GM18511 (cell line): ENCODE measurements at regions not wholly inside any gene's neighbourhood (a gene's known extent, or its start where the extent isn't known, plus 50 kb on each side); places are given as distances from the start of the nearest gene placed in this dataset.

Experiments used
- ATAC-seq: cut with Tn5 transposase; IDR thresholded peaks from one replicate; pipeline ENCODE4 v1.9.1; 2021; ENCODE audit warnings: mild to moderate bottlenecking, moderate library complexity; ENCODE audit not compliant: unreplicated experiment

- no peak for ATAC-seq
These were observed 97.2 kb downstream of the MAIP1 start for GRCh38 chr2:200052627-200053026.

DNA sequence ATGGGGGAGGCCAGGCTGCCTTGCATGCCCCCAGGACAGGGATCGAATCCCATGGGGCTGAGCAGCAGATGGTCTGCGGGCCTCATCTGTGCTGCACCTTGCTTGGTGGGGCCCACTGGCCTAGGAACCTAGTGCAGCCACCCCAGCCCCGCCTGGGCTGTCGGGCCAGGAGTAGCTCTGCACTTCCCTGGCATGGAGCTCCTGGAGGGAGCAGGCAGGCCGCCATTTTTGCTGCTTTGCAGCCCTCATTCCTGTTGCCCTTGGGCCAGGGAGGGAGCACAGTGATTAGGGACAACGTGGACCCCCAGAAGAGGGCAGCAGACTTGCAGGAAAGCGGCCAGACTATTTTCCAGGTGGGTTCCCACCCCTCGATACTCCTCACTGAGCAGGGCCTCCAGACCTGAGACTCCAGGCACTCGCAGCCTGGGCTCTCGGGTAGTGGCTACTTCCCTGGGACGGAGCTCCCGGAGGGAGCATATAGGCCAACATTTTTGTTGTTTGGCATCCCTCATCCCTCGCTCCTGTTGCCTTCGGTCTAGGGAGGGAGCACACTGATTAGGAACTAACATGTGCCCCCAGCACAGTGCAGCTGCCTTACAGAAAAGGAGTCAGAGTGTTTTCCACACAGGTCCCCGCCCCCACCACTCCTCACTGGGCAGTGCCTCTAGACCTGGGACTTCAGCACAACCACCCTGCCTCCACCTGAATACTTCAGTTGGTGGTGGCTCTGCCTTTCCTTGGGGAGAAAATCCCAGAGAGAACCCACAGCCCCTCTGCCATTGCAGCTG lies 99.5 kb downstream of the MAIP1 start:
- no peak for ATAC-seq

- no peak for ATAC-seq
These were observed 100.7 kb downstream of the MAIP1 start for GRCh38 chr2:200056105-200056504.

- ATAC-seq, result no peak
These were observed 107.8 kb downstream of the MAIP1 start for GRCh38 chr2:200063155-200063554.

DNA sequence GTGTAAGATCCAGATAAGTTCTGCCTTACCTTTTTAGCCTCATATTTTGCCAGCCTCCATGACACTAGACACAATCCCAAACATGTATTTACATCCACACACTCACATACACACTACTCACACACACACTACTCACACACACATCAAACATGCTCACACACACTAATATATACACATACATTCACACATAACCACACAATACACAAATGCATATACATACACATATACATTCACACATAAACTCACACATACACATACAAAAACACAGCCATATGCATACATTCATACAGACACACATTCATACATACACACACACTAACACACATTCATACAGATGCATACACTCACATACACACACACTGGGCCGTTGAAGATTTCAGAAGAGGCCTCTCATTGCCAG lies 109.5 kb downstream of the MAIP1 start:
- no peak for ATAC-seq

DNA sequence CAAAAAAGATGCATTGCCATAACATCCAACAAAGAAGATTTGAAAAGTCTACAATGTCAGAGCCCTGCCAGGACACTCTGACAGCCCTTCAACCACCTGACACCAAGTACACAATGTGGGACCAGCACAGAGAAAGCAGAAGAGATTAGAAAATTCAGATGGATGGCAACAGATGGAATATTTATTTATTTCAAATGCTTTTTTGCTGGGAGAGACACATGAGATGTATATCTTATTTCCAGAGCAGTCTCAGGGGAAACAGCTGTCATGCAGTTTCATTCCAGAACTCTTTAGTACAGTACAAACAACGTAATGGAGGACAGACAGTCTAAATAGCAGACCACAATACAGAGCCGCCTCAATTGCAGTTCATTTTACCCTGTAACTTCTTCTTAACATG lies 110.1 kb downstream of the MAIP1 start:
- ATAC-seq, result no peak

- ATAC-seq, result no peak
These were observed 111.0 kb downstream of the MAIP1 start for GRCh38 chr2:200066417-200066816.

- ATAC-seq, result no peak
These were observed 113.3 kb downstream of the MAIP1 start for GRCh38 chr2:200068642-200069041.

DNA sequence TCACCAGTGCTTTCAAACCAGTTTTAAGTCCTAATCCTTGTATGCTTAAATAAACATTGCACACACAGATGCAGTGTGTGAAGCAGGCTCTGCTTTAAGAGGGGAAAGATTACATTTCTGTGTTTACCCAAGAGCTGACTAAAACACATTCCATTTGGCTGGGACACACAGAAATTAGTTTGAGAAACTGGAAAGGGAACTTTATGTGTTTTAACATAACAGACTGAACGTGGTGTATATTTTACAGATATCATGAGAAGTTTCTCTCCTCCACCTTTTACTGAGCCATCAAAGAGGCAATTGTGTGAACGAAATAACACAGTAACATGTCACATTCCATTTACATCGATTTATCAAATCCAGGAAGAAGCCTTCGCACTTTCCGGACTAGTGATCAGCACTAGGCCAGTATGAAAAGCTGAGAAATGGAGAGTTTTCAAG lies 121.8 kb downstream of the MAIP1 start:
- ATAC-seq, result no peak

DNA sequence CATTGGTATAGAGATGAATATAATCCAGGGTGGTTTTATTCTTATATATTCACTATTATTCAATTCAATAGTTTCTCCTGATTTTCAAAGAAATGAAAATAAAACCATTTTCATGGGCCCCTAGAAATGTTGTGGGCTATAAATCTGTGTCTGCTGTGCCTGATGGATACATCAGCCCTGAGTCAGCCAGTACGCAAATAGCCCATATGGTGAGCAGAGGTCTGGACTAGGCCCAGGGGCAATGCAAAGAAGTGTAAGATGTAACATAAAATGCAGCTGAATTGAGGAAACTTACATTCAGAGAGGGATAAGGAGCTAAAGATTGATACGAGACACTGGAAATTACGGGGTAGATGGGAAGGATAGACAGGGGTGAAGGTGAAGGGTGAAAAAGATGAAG lies 122.5 kb downstream of the MAIP1 start:
- no peak for ATAC-seq

GRCh38 chr2:200079356-200079755 lies 124.0 kb downstream of the MAIP1 start:
- no peak for ATAC-seq

DNA sequence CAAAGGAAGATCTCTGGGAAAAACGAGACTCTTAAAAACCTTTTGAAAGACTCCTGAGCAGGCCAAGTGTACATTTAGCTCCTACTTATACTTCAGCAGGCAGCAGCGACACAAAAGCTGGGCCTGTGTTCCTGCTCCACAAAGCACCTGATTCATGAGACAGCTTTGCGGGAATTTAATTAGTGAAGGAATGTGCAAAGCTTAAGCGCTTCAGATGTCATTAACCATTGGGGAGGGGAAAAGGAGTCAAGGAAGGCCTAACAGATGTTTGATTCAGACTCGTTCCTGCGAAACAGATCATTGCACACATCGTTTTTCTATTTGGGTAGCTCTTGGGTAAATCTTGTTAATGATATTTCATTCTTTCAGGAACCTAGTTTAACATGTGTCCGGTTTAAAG lies 125.9 kb downstream of the MAIP1 start:
- ATAC-seq, result no peak

DNA sequence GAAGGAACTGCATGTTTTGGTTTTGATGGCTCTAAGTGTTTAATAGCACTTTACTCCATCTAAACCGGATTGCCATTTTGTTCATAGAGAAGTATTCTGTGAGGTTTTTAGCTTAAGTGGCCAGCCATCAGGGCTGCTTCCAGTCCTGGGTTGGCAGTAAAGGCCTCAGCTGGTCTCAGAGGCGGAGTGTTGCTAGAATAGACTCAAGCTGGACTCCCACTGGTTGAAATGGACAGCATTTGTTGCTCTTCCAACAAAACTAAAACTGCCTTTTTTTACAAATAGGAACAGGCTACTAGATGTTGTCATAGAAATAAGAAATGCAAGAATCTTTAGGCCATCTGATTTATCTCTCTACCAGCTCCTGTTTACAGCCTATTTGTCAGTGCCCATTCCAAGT lies 126.4 kb downstream of the MAIP1 start:
- no peak for ATAC-seq

DNA sequence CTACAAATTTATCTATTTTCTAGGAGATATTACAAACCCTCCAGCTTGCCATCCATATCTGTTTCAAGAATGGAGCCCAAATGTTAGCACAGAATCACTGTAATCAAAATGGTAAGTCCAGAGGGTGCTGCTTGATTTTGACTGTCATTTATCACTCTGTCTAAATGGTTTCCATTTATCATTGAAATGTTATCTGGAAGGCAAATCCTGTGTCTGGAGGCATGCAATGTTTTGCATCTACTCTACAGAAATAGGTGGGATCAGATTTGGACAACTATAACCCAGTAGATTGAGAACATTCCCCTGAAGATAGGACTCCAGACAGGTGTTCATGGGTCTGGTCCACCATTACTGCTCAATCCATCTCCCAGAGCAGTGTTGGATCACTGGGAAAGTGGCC lies 128.7 kb downstream of the MAIP1 start:
- ATAC-seq, result no peak

- no peak for ATAC-seq
These were observed 131.5 kb downstream of the MAIP1 start for GRCh38 chr2:200086911-200087310.

GRCh38 chr2:200087451-200087850 lies 132.1 kb downstream of the MAIP1 start:
- no peak for ATAC-seq

- ATAC-seq, result no peak
These were observed 133.8 kb downstream of the MAIP1 start for GRCh38 chr2:200089040-200089755.

DNA sequence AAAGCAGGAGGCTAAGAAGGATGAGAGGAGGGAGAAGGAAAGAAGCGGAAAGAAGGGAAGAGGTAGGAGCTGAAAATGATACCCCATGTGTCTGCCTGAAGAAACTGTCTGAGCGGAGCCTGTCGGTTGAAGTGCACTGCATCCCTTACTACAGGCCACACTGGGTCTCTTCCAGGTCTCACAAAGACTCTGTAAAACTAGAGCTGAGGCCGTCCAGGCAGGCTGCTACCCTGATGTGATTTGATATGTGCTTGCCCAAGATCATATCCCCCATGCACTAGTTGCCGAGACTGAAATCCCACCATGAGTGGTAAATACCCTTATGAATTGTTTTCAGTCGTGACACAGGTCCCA lies 134.4 kb downstream of the MAIP1 start:
- ATAC-seq, result no peak

DNA sequence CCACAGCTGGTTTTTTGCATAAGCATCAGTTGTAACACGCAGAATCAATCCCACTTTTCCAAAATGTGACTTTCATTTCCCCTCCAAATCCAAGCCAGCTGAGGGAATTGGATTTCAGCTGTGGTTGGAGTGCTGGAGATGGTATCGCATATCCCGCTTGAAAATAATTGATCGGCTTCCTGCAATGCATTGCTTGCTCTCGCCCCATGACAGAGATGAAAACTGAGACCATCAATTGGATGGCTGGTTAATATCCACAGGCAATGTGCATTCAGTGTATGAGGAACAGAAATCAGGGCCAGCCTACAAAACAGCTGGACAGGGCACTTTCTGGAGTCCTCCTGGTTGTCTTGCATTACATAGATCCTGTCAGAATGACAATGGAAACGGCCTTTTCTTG lies 135.3 kb downstream of the MAIP1 start:
- no peak for ATAC-seq

DNA sequence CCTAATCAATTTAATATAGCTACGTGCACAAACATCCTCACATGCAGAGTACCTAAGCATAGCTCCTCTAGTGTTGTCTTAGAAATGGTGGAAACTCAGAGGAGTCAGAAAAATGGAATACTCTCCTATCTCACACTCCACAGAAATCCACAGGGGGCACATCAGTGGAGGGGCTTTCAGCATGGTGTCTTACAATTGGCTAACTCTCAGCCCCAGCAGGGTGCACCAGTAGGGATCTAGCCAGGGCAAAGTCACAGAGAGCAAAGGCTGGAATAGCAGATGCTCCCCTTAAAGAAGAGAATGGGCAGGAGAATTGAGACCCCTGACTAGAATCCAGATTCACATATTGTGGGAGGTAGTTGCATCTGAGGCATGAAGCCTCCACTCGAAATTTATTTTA lies 135.7 kb downstream of the MAIP1 start:
- ATAC-seq, result no peak

DNA sequence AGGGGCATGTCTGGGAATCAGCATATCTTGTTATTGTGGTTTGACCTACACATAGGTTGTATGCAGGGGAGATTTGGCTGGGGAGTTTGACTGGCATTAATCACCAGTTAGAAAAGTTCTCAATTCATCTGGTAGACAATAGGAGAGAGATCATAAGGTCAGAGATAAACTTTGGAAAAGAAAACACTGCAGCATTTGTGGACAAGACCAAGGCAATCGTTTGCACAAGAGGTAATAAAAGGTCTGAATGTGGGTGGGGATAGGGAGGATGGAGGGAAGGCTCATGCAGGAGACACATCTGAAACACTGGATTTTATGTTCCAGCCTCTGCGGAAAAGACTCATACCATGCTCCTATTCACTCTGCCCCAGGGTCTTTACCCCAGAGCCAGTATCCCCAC lies 136.9 kb downstream of the MAIP1 start:
- no peak for ATAC-seq

DNA sequence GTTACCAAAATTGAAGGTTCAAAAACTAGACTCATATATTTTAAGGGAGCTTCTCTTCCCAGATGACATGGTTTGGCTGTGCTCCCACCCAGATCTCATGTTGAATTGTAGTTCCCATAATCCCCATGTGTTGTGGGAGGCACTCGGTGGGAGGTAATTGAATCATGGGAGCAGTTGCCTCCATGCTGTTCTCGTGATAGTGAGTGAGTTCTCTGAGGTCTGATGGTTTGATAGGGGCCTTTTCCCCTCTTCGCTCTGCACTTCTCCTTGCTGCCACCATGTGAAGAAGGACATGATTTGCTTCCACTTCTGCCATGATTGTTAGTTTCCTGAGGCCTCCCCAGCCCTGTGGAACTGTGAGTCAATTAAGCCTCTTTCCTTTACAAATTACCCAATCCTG lies 140.1 kb downstream of the MAIP1 start:
- no peak for ATAC-seq

DNA sequence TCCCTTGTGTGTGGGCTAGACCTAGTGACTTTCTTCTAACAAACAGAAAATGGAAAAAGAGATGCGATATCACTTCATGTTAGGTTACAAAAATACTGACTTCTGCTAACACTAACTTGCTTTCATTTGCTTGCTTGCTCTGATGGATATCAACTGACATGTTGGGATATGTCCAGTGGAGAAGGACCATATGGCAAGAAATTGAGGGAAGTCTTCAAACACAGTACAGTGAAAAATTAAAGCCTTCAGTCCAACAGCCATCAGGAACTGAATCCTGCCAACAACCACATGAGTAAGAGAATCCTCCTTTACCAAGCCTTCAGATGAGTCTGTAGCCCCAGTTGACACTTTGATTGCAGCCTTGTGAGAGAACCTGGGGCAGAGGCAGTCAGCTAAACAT lies 143.9 kb downstream of the MAIP1 start:
- no peak for ATAC-seq
